Mesendoderm (in vitro differentiated cells): ENCODE measurements at regions not wholly inside any gene's neighbourhood (a gene's known extent, or its start where the extent isn't known, plus 50 kb on each side); places are given as distances from the start of the nearest gene placed in this dataset.

Source experiments
- DNase-seq: peaks from one replicate; pipeline ENCODE4 v3.0.0; 2013
- H2AK5ac ChIP-seq: 2 replicates; pipeline ENCODE4 v1.6.1; 2013; ENCODE audit warnings: low read length, inconsistent platforms
- H2BK120ac ChIP-seq: 2 replicates; pipeline ENCODE4 v1.6.1; 2013; ENCODE audit warnings: low read depth, mild to moderate bottlenecking, low read length, moderate library complexity, mixed read lengths
- H2BK15ac ChIP-seq: replicated peaks from 2 replicates; pipeline ENCODE4 v1.6.1; 2013; ENCODE audit warnings: low read depth, mild to moderate bottlenecking, moderate library complexity
- H2BK5ac ChIP-seq: 2 replicates; pipeline ENCODE4 v1.6.1; 2013; ENCODE audit warnings: low read length, inconsistent platforms
- H3K18ac ChIP-seq: 2 replicates; pipeline ENCODE4 v1.6.1; 2013; ENCODE audit warnings: mild to moderate bottlenecking, low read length, mixed read lengths
- H3K23ac ChIP-seq: one replicate; pipeline ENCODE4 v1.6.1; 2013; ENCODE audit warnings: low read length
- H3K27ac ChIP-seq: 2 replicates; pipeline ENCODE4 v1.5.1; 2013; ENCODE audit warnings: low read depth, mild to moderate bottlenecking, inconsistent platforms, low read length, moderate library complexity
- H3K27me3 ChIP-seq: 2 replicates; pipeline ENCODE4 v1.6.1; 2013; ENCODE audit warnings: low read length, control low read depth, mild to moderate bottlenecking, inconsistent platforms; ENCODE audit not compliant: insufficient read depth, poor library complexity
- H3K36me3 ChIP-seq: 2 replicates; pipeline ENCODE4 v1.6.1; 2013; ENCODE audit warnings: low read length, inconsistent platforms; ENCODE audit not compliant: control insufficient read depth, insufficient read depth
- H3K4ac ChIP-seq: one replicate; pipeline ENCODE4 v1.6.1; 2013; ENCODE audit warnings: low read depth, mild to moderate bottlenecking, low read length, moderate library complexity
- H3K4me1 ChIP-seq: 2 replicates; pipeline ENCODE4 v1.6.1; 2013; ENCODE audit warnings: low read depth, low read length, inconsistent platforms; ENCODE audit not compliant: control insufficient read depth
- H3K4me2 ChIP-seq: 2 replicates; pipeline ENCODE4 v1.6.1; 2013; ENCODE audit warnings: low read length
- H3K4me3 ChIP-seq: 2 replicates; pipeline ENCODE4 v1.5.1; 2013; ENCODE audit warnings: mild to moderate bottlenecking, low read length
- H3K56ac ChIP-seq: one replicate; pipeline ENCODE4 v1.6.1; 2013; ENCODE audit warnings: low read length
- H3K79me1 ChIP-seq: 2 replicates; pipeline ENCODE4 v1.6.1; 2013; ENCODE audit warnings: low read length, inconsistent platforms
- H3K79me2 ChIP-seq: 2 replicates; pipeline ENCODE4 v1.6.1; 2013; ENCODE audit warnings: mild to moderate bottlenecking, low read length; ENCODE audit not compliant: control insufficient read depth, insufficient read depth
- H3K9ac ChIP-seq: 2 replicates; pipeline ENCODE4 v1.6.1; 2013; ENCODE audit warnings: low read length, inconsistent platforms
- H4K5ac ChIP-seq: one replicate; pipeline ENCODE4 v1.6.1; 2013; ENCODE audit warnings: low read length
- H4K8ac ChIP-seq: one replicate; pipeline ENCODE4 v1.6.1; 2013; ENCODE audit warnings: low read depth, mild to moderate bottlenecking, control low read depth, low read length, moderate library complexity
- WGBS: extraction: QIAGEN DNeasy Blood & Tissue Kit; methylation state at CpG from one replicate; pipeline ENCODE4 v1.1.7; 2013; ENCODE audit warnings: low lambda C conversion rate, missing lambda C conversion rate; ENCODE audit not compliant: insufficient coverage; ENCODE audit errors: extremely low coverage; 5-methylcytosine and 5-hydroxymethylcytosine counted together

DNA sequence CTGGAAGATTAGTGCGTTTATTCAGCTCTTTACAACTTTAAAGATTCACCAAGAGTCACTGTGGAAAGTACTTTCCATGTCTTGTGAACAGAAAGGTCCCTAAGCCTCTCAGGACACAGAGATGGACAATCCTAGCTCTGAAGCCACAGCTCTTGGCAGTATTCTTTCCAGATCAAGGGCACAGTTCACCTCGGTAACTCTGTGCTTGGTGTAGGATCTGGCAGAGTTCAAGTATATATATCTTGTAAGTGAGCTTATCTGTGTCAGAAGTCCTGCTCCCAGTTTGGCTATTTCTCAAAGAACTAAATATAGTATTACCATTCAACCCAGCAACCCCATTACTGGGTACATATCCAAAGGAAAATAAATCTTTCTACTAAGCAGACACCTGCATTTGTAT lies 183.7 kb downstream of the CBLN1 start:
- Histone ChIP-seq H3K27ac (no peak overlapping the region), H3K79me1 (no peaks in the 10 kb centered on the region), H3K4me3 (no peak overlapping the region), H2BK15ac (no peak overlapping the region), H3K23ac (no peak overlapping the region), H3K4me1 (peaks cover 3% of the 10 kb centered on the region), H2AK5ac (no peak overlapping the region), H3K4me2 (no peak overlapping the region), H3K79me2 (no peaks in the 10 kb centered on the region), H3K4ac (no peak overlapping the region), H3K18ac (no peak overlapping the region), H3K9ac (no peak overlapping the region), H3K36me3 (no peaks in the 10 kb centered on the region), H2BK120ac (no peak overlapping the region), H4K5ac (no peak overlapping the region), H3K27me3 (no peaks in the 10 kb centered on the region), H2BK5ac (no peak overlapping the region), H3K56ac (no peak overlapping the region), H4K8ac (no peak overlapping the region)
- no CpG with 5 or more reads among the region's 2 CpGs for WGBS
- DNase-seq = no peak

DNA sequence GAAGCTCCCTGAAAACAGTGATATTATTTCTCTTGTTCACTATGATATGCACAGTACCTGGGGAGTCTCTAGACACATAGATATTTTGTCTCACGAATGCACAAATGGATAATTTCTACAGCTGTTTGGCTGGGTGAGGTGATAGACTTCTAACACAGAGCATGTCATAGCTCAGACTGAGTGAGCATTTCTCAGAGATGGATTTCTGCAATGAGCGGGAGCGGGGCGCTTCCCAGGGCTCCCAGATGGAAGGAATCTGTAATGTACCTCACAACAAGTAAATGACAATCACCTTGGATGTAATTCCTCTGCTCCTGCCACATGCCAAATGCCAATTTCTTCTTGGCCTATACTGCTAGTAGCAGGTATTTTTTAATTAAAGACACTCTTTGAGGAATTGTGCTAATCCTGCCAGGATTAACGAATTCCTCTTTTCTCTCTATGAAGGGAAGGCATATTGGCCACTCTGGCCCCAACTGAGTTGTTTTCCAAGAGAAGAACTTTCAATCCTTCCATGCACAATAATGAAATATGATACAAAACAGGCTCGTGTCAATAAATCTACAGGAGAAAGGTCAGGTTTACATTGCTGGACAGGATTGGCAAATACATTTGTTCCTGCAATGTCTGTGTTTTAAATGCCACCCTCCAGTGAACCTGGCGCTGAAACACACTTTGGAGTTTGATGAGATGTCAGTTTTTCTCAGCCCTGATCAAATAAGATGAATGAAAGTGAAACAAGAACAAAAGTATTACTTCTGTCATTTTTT lies 185.3 kb downstream of the CBLN1 start:
- Histone ChIP-seq H3K56ac (no peak overlapping the region), H3K4me1 (peaks cover 3% of the 10 kb centered on the region), H4K5ac (no peak overlapping the region), H3K79me1 (no peaks in the 10 kb centered on the region), H3K36me3 (no peaks in the 10 kb centered on the region), H3K4ac (no peak overlapping the region), H3K9ac (no peak overlapping the region), H3K18ac (no peak overlapping the region), H2AK5ac (no peak overlapping the region), H3K79me2 (no peaks in the 10 kb centered on the region), H4K8ac (no peak overlapping the region), H3K27ac (no peak overlapping the region), H3K23ac (no peak overlapping the region), H2BK120ac (no peak overlapping the region), H3K4me2 (no peak overlapping the region), H3K4me3 (no peak overlapping the region), H2BK5ac (no peak overlapping the region), H3K27me3 (no peaks in the 10 kb centered on the region), H2BK15ac (no peak overlapping the region)
- no CpG with 5 or more reads among the region's 7 CpGs for WGBS
- DNase-seq = no peak

DNA sequence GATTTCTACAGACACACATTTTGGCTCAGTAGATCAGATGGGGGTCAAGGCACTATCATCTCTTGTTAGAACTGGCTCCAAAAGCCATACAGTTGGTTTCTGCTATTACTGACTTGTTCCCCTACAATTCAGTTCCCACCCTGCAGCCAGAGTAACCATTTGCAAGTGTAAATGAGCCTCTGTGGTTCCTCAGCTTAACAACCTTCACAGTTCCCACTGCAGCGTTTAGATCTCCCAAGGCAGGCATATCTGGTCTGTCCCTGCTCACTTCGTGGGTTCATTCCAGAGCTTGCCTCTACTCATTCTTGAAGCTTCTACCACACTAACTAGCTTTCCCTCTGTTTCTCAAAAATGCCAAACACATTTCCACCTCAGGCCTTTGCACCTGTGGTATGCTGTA lies 186.1 kb downstream of the CBLN1 start:
- Histone ChIP-seq H3K36me3 (no peaks in the 10 kb centered on the region), H3K56ac (no peak overlapping the region), H2BK120ac (no peak overlapping the region), H3K18ac (no peak overlapping the region), H3K4me3 (no peak overlapping the region), H4K5ac (no peak overlapping the region), H3K27ac (no peak overlapping the region), H3K27me3 (no peaks in the 10 kb centered on the region), H3K4ac (no peak overlapping the region), H3K79me2 (no peaks in the 10 kb centered on the region), H3K4me2 (no peak overlapping the region), H2BK5ac (no peak overlapping the region), H3K4me1 (peaks cover 3% of the 10 kb centered on the region), H2BK15ac (no peak overlapping the region), H3K79me1 (no peaks in the 10 kb centered on the region), H4K8ac (no peak overlapping the region), H3K9ac (no peak overlapping the region), H3K23ac (no peak overlapping the region), H2AK5ac (no peak overlapping the region)
- DNase-seq = peak; percentile 24
- no CpG with 5 or more reads among the region's 2 CpGs for WGBS

DNA sequence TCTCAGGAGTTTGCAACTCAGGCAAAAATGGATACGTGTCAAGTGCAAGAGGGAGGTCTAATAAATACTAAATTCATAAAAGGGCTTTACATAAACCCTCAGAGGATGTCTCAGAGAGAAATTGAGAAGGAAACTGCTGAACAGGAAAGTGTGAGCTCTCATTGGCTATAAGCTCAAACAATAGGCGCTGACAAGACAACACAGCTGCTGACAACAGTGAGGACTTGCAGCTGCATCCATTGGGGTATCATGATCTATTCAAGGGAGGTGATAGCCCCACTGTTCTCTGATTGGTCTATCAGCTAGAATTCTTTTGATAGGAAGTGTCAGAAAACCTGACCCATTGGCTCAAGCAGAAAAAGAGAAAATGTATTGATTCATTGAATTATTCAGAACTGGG lies 187.2 kb downstream of the CBLN1 start:
- Histone ChIP-seq H2BK15ac (no peak overlapping the region), H3K56ac (no peak overlapping the region), H2BK120ac (no peak overlapping the region), H4K8ac (no peak overlapping the region), H4K5ac (no peak overlapping the region), H3K4ac (no peak overlapping the region), H3K79me2 (no peaks in the 10 kb centered on the region), H3K23ac (no peak overlapping the region), H3K79me1 (no peaks in the 10 kb centered on the region), H2AK5ac (no peak overlapping the region), H3K4me1 (peaks cover 3% of the 10 kb centered on the region), H3K4me3 (no peak overlapping the region), H3K27ac (no peak overlapping the region), H2BK5ac (no peak overlapping the region), H3K18ac (no peak overlapping the region), H3K27me3 (no peaks in the 10 kb centered on the region), H3K4me2 (no peak overlapping the region), H3K9ac (no peak overlapping the region), H3K36me3 (no peaks in the 10 kb centered on the region)
- WGBS = no CpG with 5 or more reads among the region's 2 CpGs
- peak; percentile 3 for DNase-seq

DNA sequence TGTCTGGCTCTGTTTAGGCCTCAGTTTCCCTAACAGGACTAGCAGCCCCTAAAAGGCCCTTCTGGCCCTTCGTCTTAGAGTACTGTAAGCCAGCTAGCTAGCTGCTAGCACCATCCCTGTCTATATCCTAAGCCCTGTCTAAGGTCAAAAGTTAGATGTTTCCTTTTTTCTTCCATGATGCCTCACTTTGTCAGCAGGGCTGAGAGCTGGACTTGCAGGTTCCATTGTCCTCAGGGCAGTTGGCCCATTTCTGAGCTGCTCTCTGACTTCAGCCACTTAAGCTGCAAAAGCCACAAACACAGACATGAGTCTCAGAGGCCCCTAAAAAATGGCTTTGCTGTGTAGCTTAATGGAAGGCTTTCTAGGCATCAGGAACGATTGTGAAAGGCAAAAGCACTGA lies 187.7 kb downstream of the CBLN1 start:
- Histone ChIP-seq H3K79me2 (no peaks in the 10 kb centered on the region), H3K27me3 (no peaks in the 10 kb centered on the region), H3K36me3 (no peaks in the 10 kb centered on the region), H2AK5ac (no peak overlapping the region), H3K79me1 (no peaks in the 10 kb centered on the region), H3K4me3 (no peak overlapping the region), H3K4me2 (no peak overlapping the region), H4K8ac (no peak overlapping the region), H3K27ac (no peak overlapping the region), H3K9ac (no peak overlapping the region), H2BK15ac (no peak overlapping the region), H3K56ac (no peak overlapping the region), H3K18ac (no peak overlapping the region), H3K23ac (no peak overlapping the region), H3K4me1 (peaks cover 3% of the 10 kb centered on the region), H2BK5ac (no peak overlapping the region), H4K5ac (no peak overlapping the region), H3K4ac (no peak overlapping the region), H2BK120ac (no peak overlapping the region)
- no CpG with 5 or more reads among the region's 2 CpGs for WGBS
- DNase-seq = no peak

DNA sequence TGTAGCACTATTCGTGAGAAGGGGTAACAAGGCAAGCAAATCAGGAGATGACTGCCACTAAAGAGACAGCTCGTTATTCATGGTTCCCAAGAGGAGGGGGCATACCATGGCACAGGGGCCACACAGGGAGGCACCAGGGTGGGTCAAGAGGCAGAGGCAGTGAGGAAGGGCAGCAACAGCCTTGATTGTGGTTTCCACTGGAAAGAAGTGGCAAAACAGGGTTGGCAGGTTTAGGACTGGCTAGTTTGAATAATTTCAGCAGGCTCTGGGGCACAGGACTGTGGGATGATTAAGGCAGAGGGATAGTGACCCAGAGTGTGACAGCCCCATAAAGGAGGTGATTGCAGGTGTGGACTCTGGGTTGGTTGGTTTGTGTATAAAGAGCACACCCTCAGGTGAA lies 188.9 kb downstream of the CBLN1 start:
- Histone ChIP-seq H3K36me3 (no peaks in the 10 kb centered on the region), H2AK5ac (no peak overlapping the region), H3K27ac (no peak overlapping the region), H3K79me1 (no peaks in the 10 kb centered on the region), H4K8ac (no peak overlapping the region), H3K4me3 (no peak overlapping the region), H3K4me2 (no peak overlapping the region), H3K56ac (no peak overlapping the region), H3K9ac (no peak overlapping the region), H3K23ac (no peak overlapping the region), H3K27me3 (no peaks in the 10 kb centered on the region), H3K18ac (no peak overlapping the region), H3K4ac (no peak overlapping the region), H2BK5ac (no peak overlapping the region), H4K5ac (no peak overlapping the region), H3K4me1 (peaks cover 3% of the 10 kb centered on the region), H3K79me2 (no peaks in the 10 kb centered on the region), H2BK120ac (no peak overlapping the region), H2BK15ac (no peak overlapping the region)
- WGBS = no CpG with 5 or more reads among the region's 2 CpGs
- no peak for DNase-seq
